Smooth muscle cell (in vitro differentiated cells): ENCODE measurements at regions not wholly inside any gene's neighbourhood (a gene's known extent, or its start where the extent isn't known, plus 50 kb on each side); places are given as distances from the start of the nearest gene placed in this dataset.

Experiments used
- DNase-seq: peaks from one replicate; lab custom pipeline; 2025; ENCODE audit not compliant: unreplicated experiment; lab: John Stamatoyannopoulos, UW
- H2AFZ ChIP-seq: fragments of 200-600 bp; sonication (generic); 2 replicates; pipeline ENCODE4 v1.6.0; 2016; ENCODE audit warnings: antibody characterized with exemption, low read depth, mild to moderate bottlenecking
- H3F3A ChIP-seq: fragments of 200-600 bp; sonication (generic); 2 replicates; pipeline ENCODE4 v1.6.0; 2017; ENCODE audit warnings: antibody characterized with exemption, low read depth
- H3K27ac ChIP-seq: fragments of 200-600 bp; sonication (generic); 2 replicates; pipeline ENCODE4 v1.5.1; 2016; ENCODE audit warnings: low read depth, mild to moderate bottlenecking
- H3K27me3 ChIP-seq: fragments of 200-600 bp; sonication (generic); 2 replicates; pipeline ENCODE4 v1.6.1; 2016; ENCODE audit warnings: low read depth, mild to moderate bottlenecking
- H3K36me3 ChIP-seq: fragments of 200-600 bp; sonication (generic); 2 replicates; pipeline ENCODE4 v1.5.1; 2016; ENCODE audit warnings: low read depth
- H3K4me1 ChIP-seq: fragments of 200-600 bp; sonication (generic); 2 replicates; pipeline ENCODE4 v1.5.1; 2016; ENCODE audit warnings: low read depth
- H3K4me2 ChIP-seq: fragments of 200-600 bp; sonication (generic); 2 replicates; pipeline ENCODE4 v1.6.0; 2016; ENCODE audit warnings: mild to moderate bottlenecking
- H3K4me3 ChIP-seq: fragments of 200-600 bp; sonication (generic); 2 replicates; pipeline ENCODE4 v1.5.1; 2016; ENCODE audit warnings: mild to moderate bottlenecking
- H3K79me2 ChIP-seq: fragments of 200-600 bp; sonication (generic); 2 replicates; pipeline ENCODE4 v1.6.0; 2016; ENCODE audit warnings: low read depth, mild to moderate bottlenecking
- H3K9ac ChIP-seq: fragments of 200-600 bp; sonication (generic); 2 replicates; pipeline ENCODE4 v1.6.0; 2016; ENCODE audit warnings: low read depth
- H3K9me3 ChIP-seq: fragments of 200-600 bp; sonication (generic); replicated peaks from 2 replicates; pipeline ENCODE4 v1.5.1; 2016; ENCODE audit warnings: low read depth
- H4K20me1 ChIP-seq: fragments of 200-600 bp; sonication (generic); 2 replicates; pipeline ENCODE4 v1.6.0; 2016; ENCODE audit warnings: low read depth
- WGBS: methylation state at CpG from one replicate; pipeline ENCODE4 v1.1.7; 2016; ENCODE audit warnings: low lambda C conversion rate; 5-methylcytosine and 5-hydroxymethylcytosine counted together
- TF ChIP-seq, protein P1 (sequence below): fragments of 200-600 bp; sonication (generic); IDR thresholded peaks from 2 replicates; pipeline ENCODE4 v1.5.1; 2017; ENCODE audit warnings: borderline replicate concordance, mild to moderate bottlenecking, antibody characterized with exemption; ENCODE audit not compliant: insufficient read depth, poor library complexity, severe bottlenecking

DNA sequence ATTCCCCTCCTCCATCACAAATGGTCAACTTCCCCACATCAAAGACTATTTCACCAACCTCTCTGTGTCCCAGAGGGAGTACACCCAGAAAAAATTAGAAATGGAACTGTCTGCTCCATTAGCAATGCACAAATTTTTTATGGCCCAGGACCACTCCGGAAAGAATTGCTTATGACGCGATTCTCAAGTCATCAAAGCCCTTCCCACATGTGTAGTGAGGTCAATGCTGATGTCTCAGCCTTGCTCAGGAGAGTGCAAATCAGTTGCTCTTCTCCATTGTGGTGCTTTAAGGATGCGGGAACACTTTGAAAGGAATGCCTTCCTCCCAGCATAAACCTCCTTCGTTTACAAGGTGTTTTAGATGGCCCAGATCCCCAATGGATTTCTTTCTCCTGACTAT is 518.3 kb downstream of the PPARGC1A start:
- H3K27me3 ChIP-seq, result no peaks in the 10 kb centered on the region
- no peak overlapping the region for H3K9ac ChIP-seq
- DNase-seq, result no peak
- no peaks in the 10 kb centered on the region for H4K20me1 ChIP-seq
- H3K4me2 ChIP-seq, result no peak overlapping the region
- no peaks in the 10 kb centered on the region for H3K4me1 ChIP-seq
- no peaks in the 10 kb centered on the region for H3F3A ChIP-seq
- H3K27ac ChIP-seq, result no peak overlapping the region
- TF ChIP-seq, protein P1, sequence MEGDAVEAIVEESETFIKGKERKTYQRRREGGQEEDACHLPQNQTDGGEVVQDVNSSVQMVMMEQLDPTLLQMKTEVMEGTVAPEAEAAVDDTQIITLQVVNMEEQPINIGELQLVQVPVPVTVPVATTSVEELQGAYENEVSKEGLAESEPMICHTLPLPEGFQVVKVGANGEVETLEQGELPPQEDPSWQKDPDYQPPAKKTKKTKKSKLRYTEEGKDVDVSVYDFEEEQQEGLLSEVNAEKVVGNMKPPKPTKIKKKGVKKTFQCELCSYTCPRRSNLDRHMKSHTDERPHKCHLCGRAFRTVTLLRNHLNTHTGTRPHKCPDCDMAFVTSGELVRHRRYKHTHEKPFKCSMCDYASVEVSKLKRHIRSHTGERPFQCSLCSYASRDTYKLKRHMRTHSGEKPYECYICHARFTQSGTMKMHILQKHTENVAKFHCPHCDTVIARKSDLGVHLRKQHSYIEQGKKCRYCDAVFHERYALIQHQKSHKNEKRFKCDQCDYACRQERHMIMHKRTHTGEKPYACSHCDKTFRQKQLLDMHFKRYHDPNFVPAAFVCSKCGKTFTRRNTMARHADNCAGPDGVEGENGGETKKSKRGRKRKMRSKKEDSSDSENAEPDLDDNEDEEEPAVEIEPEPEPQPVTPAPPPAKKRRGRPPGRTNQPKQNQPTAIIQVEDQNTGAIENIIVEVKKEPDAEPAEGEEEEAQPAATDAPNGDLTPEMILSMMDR, result no peak
- H3K36me3 ChIP-seq, result no peaks in the 10 kb centered on the region
- no peak overlapping the region for H3K4me3 ChIP-seq
- H2AFZ ChIP-seq, result no peak overlapping the region
- 77% methylated on average over 5 of the region's 5 CpGs for WGBS
- H3K9me3 ChIP-seq, result no peaks in the 10 kb centered on the region
- no peaks in the 10 kb centered on the region for H3K79me2 ChIP-seq

GRCh38 chr4:23369331-23369730 is 520.5 kb downstream of the PPARGC1A start:
- H3K27ac ChIP-seq, result no peak overlapping the region
- no peaks in the 10 kb centered on the region for H3K79me2 ChIP-seq
- no peak overlapping the region for H2AFZ ChIP-seq
- no peak for DNase-seq
- 84% methylated on average over 3 of the region's 3 CpGs for WGBS
- no peaks in the 10 kb centered on the region for H3K4me1 ChIP-seq
- H3K4me3 ChIP-seq, result no peak overlapping the region
- H3F3A ChIP-seq, result no peaks in the 10 kb centered on the region
- H3K27me3 ChIP-seq, result no peaks in the 10 kb centered on the region
- H3K36me3 ChIP-seq, result no peaks in the 10 kb centered on the region
- no peaks in the 10 kb centered on the region for H3K9me3 ChIP-seq
- H3K9ac ChIP-seq, result no peak overlapping the region
- TF ChIP-seq, protein P1, result no peak
- no peaks in the 10 kb centered on the region for H4K20me1 ChIP-seq
- no peak overlapping the region for H3K4me2 ChIP-seq

DNA sequence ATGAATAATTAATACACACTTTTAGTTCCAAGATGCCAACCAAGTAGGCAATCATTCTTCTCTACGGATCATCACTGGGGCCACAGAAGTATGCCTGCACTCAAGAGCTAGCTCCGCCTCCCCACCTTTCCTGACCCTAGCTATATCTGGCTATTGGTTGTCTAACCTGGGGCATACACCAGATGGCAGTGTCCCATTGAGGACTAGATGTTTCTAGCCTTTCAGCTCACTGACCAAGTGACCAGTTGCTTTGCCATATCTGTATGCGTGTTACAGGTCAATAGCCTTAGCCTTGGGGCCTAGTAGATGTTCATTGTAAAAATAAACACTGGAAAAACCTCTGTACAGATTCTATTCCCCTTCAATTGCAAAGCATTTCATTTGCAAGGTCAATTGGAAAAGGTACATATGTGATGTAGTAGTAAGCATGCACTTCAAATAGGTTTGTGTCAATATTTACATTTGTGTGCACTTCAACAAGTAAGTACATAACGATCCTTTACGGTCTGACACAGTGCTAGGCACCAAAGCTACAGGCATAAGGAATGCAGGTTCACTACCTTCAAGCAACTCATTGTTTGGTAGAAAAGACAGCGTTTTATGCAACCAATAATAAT is 521.7 kb downstream of the PPARGC1A start:
- Histone ChIP-seq H3K9ac (no peak overlapping the region), H3K4me2 (no peak overlapping the region)
- no peak for DNase-seq

GRCh38 chr4:23366557-23366906 is 523.3 kb downstream of the PPARGC1A start:
- 92% methylated on average over 1 of the region's 1 CpG for WGBS
- no peaks in the 10 kb centered on the region for H3K27me3 ChIP-seq
- DNase-seq, result no peak
- H3K36me3 ChIP-seq, result no peaks in the 10 kb centered on the region
- H2AFZ ChIP-seq, result no peak overlapping the region
- no peaks in the 10 kb centered on the region for H3K4me1 ChIP-seq
- TF ChIP-seq, protein P1, result no peak
- H3K4me3 ChIP-seq, result no peak overlapping the region
- H3F3A ChIP-seq, result no peaks in the 10 kb centered on the region
- no peak overlapping the region for H3K4me2 ChIP-seq
- no peaks in the 10 kb centered on the region for H3K79me2 ChIP-seq
- no peaks in the 10 kb centered on the region for H3K9me3 ChIP-seq
- no peak overlapping the region for H3K9ac ChIP-seq
- no peaks in the 10 kb centered on the region for H4K20me1 ChIP-seq
- H3K27ac ChIP-seq, result no peak overlapping the region

More for the DNA sequence above, 521.7 kb downstream of the PPARGC1A start:
- WGBS, result 84% methylated on average over 6 of the region's 6 CpGs
- Histone ChIP-seq H3K4me3 (no peak overlapping the region), H3K79me2 (no peaks in the 10 kb centered on the region), H3K27ac (no peak overlapping the region), H3K27me3 (no peaks in the 10 kb centered on the region), H3K36me3 (no peaks in the 10 kb centered on the region), H4K20me1 (no peaks in the 10 kb centered on the region), H3K4me1 (no peaks in the 10 kb centered on the region), H3F3A (no peaks in the 10 kb centered on the region), H2AFZ (no peak overlapping the region), H3K9me3 (no peaks in the 10 kb centered on the region)
- TF ChIP-seq, protein P1, result peak; percentile 16
